ENCODE measurements at regions not wholly inside any gene's neighbourhood (a gene's known extent, or its start where the extent isn't known, plus 50 kb on each side); places are given as distances from the start of the nearest gene placed in this dataset.

DNA sequence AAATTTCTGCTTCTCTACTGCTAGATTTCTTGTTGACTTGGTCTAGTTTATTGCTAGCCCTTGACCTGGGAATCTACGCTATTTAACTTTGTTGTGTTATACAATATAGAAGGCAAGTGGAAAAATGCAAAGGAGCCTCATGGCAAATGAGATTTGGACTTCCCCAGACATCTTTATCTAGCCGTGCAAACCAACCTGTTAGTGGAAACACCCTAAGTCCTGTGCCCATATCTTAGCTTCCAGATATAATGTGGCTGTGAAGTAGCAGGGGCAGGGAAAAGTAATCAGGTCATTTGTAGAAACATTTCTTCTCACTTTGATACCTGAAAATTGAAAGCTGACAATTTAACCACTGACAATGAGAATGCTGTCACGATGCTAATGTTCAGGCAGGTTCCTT is 90.7 kb upstream of the ATP2B1 start:
- no peak for DNase-seq

DNA sequence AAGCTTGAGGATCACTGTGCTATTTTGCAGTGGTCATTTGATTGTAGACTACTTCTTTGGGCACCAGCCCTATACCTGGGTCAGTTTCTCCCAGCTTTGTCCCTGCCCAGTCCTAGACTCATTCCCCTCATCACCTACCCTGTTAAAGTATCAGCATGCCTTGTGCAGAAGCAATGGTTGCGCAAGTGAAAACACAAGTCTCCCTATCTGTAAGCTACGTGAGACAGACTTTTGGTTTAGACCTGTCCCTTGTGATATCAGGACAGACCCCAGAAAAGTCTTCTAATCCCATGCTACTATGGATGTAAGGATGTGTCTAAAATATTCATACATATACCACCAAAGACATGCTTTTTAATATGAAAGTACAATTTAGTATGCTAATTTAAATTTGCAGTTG is 88.8 kb upstream of the ATP2B1 start:
- no peak for DNase-seq

DNA sequence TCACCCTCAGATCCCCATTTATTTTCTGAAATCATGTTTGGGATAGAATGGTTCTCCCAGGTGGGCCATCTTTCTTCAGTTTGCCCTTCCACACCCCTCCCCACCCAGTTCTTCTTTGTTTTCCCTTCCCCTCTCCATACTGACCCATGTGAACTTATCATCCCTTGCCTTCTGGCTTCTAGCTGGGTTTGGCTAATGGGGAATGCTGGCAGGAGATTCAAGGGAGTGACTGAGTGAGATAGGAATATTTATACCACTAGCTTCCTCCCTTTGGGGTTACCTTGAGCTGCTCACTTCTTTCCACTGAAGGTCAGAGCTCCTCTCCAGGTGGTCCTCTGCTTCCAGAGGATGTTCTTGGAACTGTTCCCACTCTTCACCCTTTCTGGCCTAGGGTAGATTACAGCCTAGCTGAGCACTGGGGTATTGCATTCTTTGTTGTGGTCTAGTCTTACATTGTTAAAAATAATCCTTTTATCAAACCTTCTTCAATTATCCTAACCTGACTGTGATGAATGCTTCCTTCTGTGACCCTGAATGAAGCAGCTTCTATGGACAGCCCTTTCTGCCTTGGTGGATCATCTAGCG is 88.3 kb upstream of the ATP2B1 start:
- DNase-seq = no peak

DNA sequence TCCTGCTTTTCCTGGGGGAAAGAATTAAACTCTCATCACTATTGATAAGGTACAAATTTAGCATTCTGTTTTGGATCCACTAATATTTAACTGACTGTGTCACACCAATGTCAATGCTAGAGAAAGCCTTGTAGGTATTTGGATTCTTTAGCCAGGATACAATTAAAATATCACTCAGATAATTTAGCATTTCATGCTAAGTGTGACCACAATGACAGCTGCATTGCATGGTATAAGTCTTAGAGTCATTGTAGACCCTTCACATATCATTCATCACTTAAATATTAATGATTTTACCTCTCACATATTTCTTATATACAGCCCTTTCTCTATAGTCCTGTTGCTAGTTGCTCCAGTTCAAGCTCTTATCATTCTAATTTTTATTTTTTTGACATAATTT is 85.3 kb upstream of the ATP2B1 start:
- DNase-seq = no peak

DNA sequence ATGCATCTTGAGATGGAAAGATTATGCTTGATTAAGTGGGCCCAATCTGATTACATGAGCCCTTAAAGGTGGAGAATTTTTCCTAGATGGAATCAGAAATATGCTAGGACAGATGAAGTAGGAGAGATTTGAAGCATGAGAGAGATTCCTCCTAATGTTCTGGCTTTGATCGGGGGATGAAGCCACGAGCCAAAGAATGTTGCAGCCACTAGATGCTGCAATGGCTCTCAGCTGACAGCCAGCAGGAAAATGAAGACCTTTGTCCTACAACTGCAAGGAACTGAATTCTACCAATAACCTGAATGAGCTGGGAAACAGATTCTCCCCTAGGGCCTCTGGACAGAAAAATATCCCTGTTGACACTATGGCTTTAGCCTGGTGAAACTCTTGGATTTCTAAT is 82.6 kb upstream of the ATP2B1 start:
- DNase-seq = no peak

DNA sequence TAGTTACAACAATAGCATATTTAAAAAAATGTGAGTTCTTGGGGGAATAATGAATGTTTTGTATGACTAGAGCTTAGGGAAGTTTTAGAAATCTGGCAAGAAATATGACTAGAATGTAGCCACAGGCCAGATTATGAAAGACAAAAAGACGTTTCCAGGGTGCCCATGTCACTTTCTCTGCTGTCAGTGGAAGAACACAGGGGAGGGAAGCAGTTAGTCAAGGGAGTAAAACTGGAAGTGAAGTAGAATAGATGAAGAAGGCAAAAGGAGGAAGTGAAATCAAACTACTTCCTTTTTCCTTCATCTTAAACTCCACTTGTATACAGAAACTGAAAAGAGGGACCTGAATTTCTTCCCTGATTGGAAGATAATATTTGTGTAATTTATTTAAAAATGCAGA is 81.2 kb upstream of the ATP2B1 start:
- no peak for DNase-seq

DNA sequence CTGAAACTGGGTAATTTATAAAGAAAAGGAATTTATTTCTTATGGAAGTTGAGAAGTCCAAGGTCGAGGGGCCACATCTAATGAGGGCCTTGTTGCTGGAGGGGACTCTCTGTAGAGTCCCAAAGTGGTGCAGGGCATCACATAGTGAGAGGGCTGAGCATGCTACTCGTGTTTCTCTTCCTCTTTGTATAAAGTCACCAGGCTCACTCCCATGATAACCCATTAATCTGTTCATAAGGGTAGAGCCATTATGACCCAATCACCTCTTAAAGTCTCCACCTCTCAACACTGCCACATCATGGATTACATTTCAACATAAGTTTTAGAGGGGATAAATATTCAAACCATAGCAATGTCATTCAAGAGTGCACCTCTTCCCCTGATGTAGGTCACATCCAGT is 79.1 kb upstream of the ATP2B1 start:
- DNase-seq = no peak

DNA sequence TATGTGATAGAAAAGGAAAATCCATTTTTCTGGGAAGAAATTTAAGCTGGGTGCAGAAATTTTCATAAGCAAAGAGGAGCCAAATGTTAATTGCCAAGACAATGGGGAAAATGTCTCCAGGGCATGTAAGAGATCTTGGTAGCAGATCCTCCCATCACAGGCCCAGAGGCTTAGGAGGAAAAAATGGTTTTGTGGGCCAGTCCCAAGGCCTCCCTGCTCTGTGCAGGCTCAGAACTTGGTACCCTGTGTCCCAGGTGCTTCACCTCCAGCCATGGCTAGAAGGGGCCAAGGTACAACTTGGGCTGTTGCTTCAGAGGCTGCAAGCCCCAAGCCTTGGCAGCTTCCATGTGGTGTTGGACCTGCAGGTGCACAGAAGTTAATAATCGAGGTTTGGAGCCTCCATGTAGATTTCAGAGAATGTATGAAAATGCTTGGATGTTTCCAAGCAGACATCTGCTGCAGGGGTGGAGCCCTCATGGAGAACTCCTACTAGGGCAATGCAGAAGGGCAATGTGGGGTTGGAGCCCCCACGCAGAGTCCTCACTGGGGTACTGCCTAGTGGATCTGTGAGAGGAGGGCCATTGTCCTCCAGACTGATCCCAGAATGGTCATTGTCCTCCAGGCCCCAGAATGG is 77.7 kb upstream of the ATP2B1 start:
- no peak for DNase-seq

DNA sequence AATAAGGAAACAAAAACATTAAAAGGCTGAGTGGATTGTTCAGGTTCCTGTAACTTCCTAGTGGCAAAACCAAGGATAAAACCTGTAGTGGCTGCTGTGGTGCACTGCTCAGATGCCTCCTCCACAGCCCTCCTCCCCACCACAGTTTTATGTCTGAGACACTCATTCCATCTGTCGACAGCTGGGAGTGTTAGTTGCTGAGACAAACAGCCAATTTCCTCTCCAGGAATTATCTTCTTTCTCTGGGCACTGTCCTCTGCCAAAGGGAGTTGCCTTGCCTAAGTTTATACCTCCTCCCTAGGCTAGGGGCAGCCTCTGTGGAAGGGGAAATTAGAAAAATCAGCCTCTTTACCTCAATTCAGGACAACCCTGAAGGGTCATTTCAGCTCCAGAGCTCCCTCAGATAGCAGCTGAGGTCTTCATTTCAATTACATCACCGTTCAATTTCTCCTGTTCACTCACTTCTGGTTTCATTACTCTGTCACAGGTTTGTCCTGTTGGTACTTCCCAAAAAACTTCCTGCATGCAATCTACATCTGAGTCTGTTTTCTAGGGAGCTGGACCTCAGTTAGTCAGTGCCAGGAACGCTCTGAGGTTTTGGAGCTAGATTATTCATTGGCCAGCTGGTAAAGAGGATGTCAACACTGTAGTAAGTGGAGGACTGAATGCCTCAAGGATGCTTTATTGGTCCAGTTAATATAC is 74.9 kb upstream of the ATP2B1 start:
- peak; percentile 8 for DNase-seq

DNA sequence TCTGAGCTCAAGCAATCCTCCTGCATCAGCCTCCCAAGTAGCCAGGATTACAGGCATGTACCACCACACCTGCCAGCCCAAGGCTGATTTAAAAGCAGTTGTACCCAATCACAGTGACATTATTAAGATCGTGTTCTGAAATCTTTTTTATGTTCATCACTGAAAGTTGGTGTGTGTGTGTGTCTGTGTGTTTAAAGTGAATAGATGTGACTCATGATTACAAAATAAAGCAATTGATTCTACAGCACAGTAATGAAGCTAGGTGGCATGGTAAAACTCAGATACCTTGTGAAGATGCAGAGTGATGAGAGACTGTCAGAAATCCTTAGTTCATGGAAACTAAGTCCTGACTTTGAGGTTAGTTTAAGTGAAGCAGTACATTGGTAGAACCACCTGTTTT is 74.2 kb upstream of the ATP2B1 start:
- DNase-seq = no peak

DNA sequence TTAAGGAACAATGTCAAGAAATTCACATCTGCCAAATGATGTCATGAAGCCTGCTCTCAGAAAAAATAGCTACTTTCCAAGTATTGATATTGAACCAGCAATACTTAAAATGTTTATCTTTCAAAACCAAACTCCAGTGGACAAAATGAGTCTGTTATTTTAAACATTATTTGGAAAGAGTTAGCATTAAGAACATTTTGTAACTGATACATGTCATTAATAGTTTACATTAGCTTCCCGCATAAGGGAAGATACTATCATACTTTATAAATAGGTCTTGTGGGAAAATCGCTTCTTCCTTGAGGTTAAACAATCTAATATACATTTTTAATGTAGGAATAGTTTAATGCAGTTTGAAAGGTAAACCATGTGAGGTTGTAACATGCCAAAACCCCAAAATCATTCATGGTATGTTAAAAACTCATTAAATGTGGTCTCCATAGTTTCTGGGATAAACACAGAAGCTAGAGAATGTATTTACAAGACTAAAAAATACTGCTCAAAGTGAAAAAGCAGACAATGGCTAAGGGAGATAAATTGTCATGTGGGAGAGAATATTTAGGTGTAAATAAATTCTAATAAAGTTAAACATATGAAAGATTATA is 73.4 kb upstream of the ATP2B1 start:
- DNase-seq = no peak

DNA sequence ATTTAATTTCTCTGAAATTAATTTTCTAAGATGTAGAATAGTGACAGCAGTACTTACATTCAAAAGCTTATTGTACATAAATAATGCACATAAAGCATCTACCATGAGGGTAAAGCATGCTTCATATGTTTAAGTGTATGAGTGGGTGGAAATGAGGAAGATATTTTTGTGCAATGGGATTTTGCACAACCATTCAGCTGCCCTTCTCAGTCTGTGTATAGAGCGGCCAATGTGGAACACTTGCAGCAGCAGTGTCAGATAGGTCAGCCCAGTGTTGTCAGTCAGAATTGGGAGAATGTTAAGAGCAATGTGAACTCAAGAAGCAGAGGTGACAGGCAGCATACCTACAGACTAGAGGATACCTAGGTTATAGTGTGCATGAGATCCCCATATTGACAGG is 72.5 kb upstream of the ATP2B1 start:
- no peak for DNase-seq

DNA sequence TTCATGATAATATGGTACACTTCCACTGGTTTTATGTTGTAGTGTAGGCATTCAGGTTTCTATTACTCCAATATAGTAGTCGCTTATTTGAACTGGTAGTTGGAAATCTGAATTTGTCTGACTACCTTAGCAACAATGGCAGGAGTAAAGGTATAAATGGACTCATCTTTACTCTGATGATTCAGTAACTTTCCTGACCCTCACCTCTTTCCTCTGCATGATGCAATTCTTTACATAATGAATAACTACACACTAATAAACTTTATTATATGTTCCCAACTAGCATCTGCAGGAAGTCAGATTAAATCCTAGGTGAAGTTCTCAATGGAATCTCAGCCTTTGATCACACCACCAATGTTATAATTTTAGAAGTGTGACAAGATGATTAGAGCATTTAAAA is 70.5 kb upstream of the ATP2B1 start:
- DNase-seq = no peak

DNA sequence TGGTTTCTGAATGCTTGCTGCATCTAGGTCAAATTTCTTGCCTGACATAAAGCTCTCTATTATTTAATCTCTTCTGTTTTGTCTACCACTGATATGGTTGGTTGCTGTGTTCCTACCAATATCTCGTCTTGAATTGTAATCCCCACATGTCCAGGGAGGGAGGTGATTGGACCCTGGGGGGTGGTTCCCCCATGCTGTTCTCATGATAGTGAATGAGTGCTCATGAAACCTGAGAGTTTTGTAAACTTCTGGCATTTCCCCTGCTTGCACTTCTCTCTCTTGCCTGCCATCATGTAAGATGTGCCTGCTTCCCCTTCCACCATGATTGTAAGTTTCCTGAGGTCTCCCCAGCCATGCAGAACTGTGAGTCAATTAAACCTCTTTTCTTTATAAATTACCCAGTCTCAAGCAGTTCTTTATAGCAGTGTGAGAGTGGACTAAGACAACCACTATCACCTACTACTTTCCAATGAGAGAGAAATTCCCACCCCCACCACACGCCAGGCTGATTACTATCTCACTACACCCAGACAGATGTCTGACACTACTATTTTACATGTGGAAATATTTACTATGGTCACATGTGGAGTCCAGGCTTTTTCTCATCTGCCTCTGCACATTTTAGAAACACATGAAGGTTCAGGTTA is 69.2 kb upstream of the ATP2B1 start:
- DNase-seq = no peak

DNA sequence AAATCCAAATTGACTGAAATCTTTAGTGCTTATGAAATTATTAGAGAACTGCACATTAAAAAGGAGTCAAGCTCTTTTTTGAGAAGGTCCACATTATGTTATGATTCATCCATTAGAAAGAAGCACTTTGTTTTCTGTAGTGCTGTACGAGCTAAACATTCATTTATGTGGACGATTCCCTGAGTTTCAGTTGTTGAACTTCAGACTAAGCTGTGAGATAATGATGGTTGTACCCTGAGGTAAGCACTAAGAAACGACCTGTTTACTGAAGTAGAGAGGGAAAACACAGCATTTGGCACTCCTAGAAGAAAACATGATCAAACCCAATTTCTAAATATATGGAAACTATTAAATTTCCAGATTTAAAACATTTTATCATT is 67.3 kb upstream of the ATP2B1 start:
- no peak for DNase-seq

DNA sequence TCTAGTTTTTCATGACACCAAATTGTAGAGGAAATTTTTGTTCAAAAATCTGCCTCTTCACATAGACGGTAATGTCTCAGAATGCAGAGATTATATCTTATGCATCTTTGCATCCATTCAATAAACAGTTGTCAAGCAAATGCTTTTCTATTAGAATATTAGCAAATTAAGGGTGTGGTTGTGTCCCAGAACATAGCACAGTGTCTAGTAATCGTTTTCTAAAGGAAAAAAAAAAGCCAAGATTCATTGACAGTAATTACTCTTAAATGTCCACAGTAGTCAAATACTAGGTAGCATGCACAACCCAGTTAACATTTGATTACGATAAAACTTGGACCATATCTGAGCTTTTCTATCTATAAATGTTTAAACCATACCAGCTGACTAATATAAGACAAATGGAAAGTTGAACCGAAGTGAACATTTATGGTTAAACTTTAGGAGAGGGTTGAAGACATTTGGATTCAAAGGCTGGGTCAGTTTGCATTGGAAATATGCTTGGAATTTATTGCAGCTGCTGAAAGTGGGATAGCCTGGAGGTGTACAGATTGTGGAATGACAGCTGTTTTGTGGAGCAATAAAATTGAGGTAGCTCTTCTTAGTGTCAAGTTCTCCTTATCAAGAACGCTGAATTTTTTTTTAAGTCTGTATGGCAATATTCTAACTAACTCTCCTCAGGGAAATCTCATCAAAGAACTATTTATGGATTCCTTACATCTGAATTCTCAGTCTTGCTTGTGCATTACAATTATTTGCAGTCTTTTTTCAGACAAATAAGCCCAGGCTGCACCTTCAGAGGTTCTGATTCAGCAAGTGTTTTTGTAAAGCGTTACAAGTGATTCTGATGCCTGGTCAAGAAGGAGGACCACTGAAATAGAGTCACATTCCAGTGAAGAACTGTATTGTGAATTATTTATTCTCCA is 66.7 kb upstream of the ATP2B1 start:
- DNase-seq = no peak

DNA sequence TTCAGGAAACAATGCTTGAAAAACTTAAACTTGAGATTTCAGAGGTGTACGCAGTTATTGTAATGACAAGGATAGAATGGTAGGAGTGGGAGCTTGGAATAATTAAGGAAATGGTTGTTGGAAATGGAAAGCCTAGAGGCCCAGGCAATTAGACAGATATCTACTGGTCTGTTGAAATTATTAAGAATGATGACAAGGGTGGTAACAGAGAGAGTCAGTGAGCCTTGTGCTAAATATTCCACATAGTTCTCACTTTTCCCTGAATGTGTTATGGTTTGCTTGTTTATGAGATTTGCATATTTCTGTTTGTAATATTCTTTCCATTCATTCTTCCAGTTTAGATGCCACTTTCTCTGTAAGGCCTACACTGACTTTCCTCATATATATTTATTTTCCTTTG is 66.0 kb upstream of the ATP2B1 start:
- DNase-seq = no peak

DNA sequence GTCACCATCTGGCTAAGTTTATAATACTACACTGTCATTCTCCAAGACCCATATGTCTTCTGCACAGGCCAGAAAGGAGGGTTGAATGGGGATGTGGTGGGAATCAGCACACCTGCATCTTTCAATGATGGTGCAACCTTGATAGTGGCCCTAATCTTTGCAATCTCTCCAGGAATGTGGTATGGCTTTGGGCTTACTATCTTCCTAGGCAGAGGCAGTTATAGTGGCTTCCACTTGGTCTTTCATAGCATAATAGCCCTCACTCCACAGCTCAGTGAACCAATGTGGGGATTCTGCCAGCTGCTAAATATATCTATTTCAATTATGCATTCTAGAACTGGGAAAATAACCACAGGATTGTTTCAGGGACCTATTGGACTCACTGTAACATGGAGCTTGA is 61.8 kb upstream of the ATP2B1 start:
- DNase-seq = no peak

DNA sequence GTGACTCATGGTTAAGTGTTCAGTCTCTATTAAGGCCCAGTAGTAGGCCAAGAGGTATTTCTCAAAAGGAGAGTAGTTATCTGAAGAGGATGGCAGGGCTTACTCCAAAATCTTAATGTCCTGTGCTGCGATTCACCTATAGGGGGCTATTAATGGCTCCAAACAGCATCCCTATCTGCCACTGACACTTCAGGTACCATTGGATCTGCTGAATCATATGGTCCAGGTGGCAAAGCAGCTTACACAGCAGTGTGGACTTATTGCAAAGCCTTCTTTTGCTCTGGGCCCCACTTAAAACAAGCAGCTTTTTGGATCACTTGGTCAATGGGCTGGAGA is 60.8 kb upstream of the ATP2B1 start:
- DNase-seq = no peak

DNA sequence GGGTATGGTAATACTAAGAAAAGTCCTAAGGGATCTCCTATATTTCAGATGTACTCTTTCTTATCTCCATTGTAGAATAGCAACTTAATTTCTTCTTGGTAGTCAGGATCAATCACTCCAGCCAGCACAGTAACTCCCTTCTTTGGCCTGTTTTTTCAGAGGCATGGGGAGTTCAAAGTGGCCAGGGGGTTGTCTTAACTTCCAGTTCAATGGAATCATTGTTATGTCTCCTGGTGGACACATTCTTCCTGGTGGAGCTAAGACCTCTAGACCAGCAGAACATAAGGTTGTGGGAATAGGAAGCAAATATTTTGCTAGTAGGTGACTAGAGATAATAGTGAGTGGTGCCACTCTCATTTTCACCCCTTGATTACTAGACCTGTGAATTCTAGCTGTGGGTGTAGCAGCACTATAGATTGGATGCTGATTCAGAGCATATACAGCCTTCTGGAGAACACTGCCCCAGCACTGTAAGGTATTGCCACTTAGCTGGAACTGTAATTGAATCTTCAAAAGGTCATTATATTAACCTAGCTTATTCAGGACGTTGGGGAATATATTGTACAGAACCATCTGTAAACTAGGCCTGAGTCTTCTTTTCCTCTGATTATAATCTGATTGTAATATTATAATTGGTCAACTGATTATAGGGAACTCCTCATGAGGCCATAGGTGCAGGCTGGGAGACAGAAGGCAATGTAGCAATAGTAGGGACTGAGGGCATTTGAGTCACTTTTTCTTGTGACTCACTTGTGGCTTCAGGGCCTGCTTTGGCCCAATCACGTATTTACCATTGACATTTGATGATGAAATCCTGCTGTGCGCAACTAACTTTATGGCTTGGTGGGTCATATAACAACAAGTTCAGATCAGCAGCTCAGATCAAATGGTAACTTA is 60.2 kb upstream of the ATP2B1 start:
- no peak for DNase-seq

All from right kidney (tissue), 1 donor.